ENCODE measurements at regions not wholly inside any gene's neighbourhood (a gene's known extent, or its start where the extent isn't known, plus 50 kb on each side); places are given as distances from the start of the nearest gene placed in this dataset.

DNA sequence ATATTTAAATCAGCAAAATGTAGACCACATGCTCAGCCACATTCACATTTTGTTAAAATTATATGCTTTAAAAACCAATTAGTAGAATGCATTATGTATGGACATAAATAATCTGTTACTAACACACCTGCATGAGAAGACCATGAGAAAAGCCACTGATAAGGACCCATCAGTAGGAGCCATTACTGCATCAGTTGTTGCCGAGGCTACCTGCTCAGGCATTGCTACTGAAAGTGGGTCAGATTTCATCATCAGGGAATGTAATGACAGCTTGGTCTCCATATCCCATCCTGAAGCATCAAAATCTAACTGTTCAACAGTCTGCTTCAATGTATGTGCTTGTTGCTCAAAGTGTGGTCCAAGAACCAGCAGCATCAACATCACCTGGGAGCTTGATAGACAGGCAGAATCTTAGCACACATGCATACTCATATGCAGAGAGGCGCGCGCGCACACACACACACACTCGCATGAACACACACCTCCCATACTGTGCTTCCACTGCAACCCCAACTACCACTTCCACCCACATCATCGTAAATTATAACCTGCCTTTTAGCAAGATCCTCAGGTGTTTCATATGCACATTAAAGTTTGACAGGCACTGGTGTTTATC is 72.4 kb upstream of the FOXB1 start:
- CTCF ChIA-PET = interaction anchor here (1.1 to 1.5 kb wide), 2 partner anchors 14 to 395 kb away, joined by 3 read pairs; no protein-coding TSS in a partner anchor
- intact Hi-C loops (cut with micrococcal nuclease) = no loop called here

More for the DNA sequence above, 72.4 kb upstream of the FOXB1 start:
- H3K9me3 ChIP-seq (ENCODE audit: control insufficient read depth in 1 of 2, insufficient read depth in 1 of 2, low read depth in 1 of 2, low read length in 2 of 2) = no peaks in the 10 kb centered on the region
- H3K4me3 ChIP-seq (replicated peaks in 1 of 2; ENCODE audit: low read depth in 1 of 2, low read length in 2 of 2) = no peak overlapping the region
- H4K20me1 ChIP-seq (ENCODE audit: insufficient read depth) = no peaks in the 10 kb centered on the region
- H3K27ac ChIP-seq (ENCODE audit: low read depth, low read length) = no peak overlapping the region
- DNase-seq (ENCODE audit: low read depth, low spot score) (no peak), ATAC-seq (no peak)
- POLR2A ChIA-PET = no interaction called here
- H3K4me1 ChIP-seq (ENCODE audit: control insufficient read depth in 1 of 2, insufficient read depth in 2 of 2, low read length in 2 of 2) = no peaks in the 10 kb centered on the region
- RAD21 ChIA-PET (ENCODE audit: low non-redundant PET in 1 of 2, low total read pairs in 2 of 2, uncharacterized antibody in 2 of 2, unreplicated experiment in 2 of 2) = no interaction called here
- H3K79me2 ChIP-seq (ENCODE audit: insufficient read depth, low read length) = no peaks in the 10 kb centered on the region
- H3K27me3 ChIP-seq (ENCODE audit: insufficient read depth, low read length) = peaks cover 78% of the 10 kb centered on the region
- no peaks in the 10 kb centered on the region for H3K36me3 ChIP-seq (ENCODE audit: control insufficient read depth in 1 of 2, insufficient read depth in 2 of 2, low read length in 2 of 2)
- no TSS peak for BruUV-seq (replicated peaks)
- no peak overlapping the region for H3K9ac ChIP-seq (ENCODE audit: low read length)
- TF ChIP-seq EZH2 (IDR thresholded peaks at IDR 0.05) (no peak), ZNF274 (IDR thresholded peaks at IDR 0.05; ENCODE audit: low read depth, low read length) (no peak), POLR2A (IDR thresholded peaks at IDR 0.05; ENCODE audit: borderline replicate concordance, extremely low read depth, insufficient read depth, insufficient read length) (no peak), ZBTB33 (IDR thresholded peaks at IDR 0.05; ENCODE audit: extremely low read depth, insufficient replicate concordance, low read length) (no peak), SRF (IDR thresholded peaks at IDR 0.05; ENCODE audit: low read depth) (no peak), TCF7L2 (IDR thresholded peaks at IDR 0.05; ENCODE audit: borderline replicate concordance, extremely low read depth, insufficient read depth, insufficient read length) (no peak), ELF1 (IDR thresholded peaks at IDR 0.05; ENCODE audit: borderline replicate concordance, low read depth) (no peak), CBX3 (IDR thresholded peaks at IDR 0.05; ENCODE audit: low read depth) (no peak), RAD21 (IDR thresholded peaks at IDR 0.05; ENCODE audit: low read depth) (no peak), JUND (IDR thresholded peaks at IDR 0.05) (no peak), SIN3A (IDR thresholded peaks at IDR 0.05; ENCODE audit: low read depth) (no peak), CTCF (IDR thresholded peaks at IDR 0.05 in 2 of 3, conservative IDR thresholded peaks at IDR 0.05 in 1 of 3; ENCODE audit: borderline replicate concordance in 1 of 3, insufficient read depth in 1 of 3, low read depth in 2 of 3, low read length in 2 of 3) (no peak), POLR2AphosphoS5 (IDR thresholded peaks at IDR 0.05; ENCODE audit: low read depth, low read length) (no peak), FOSL1 (IDR thresholded peaks at IDR 0.05; ENCODE audit: low read depth) (no peak), CEBPB (IDR thresholded peaks at IDR 0.05; ENCODE audit: low read depth) (no peak)
- TF ChIP-seq, protein P1, sequence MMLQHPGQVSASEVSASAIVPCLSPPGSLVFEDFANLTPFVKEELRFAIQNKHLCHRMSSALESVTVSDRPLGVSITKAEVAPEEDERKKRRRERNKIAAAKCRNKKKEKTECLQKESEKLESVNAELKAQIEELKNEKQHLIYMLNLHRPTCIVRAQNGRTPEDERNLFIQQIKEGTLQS (IDR thresholded peaks at IDR 0.05) = no peak
- no peaks in the 10 kb centered on the region for H3K9me2 ChIP-seq (ENCODE audit: insufficient read depth)
- H2AFZ ChIP-seq (ENCODE audit: low read depth, low read length, poor library complexity, severe bottlenecking) = no peak overlapping the region
- H3K4me2 ChIP-seq (ENCODE audit: low read length) = no peak overlapping the region

All from HCT116 (cell line).